Esophagus (tissue), 2 donors: ENCODE measurements at regions not wholly inside any gene's neighbourhood (a gene's known extent, or its start where the extent isn't known, plus 50 kb on each side); places are given as distances from the start of the nearest gene placed in this dataset.
"Not testable (repeated sequence)": the region's sequence is repeated elsewhere in the genome, so short reads cannot be mapped to it uniquely, and the experiment has no call there.

Source experiments
- H3K27ac ChIP-seq, 2 donors: one replicate each; pipeline ENCODE4 v1.5.1; 2013; ENCODE audit warnings: low read depth in 2 of 2, mild to moderate bottlenecking in 2 of 2, inconsistent platforms in 1 of 2, low read length in 1 of 2, moderate library complexity in 1 of 2
- H3K27me3 ChIP-seq, 2 donors: one replicate each; pipeline ENCODE4 v1.6.1; 2013; ENCODE audit warnings: low read length in 2 of 2, control low read depth in 1 of 2, mild to moderate bottlenecking in 1 of 2; ENCODE audit not compliant: insufficient read depth in 2 of 2, control insufficient read depth in 1 of 2
- H3K36me3 ChIP-seq, 2 donors: one replicate each; pipeline ENCODE4 v1.6.1; 2013; ENCODE audit warnings: low read length in 1 of 2; ENCODE audit not compliant: control insufficient read depth in 2 of 2, insufficient read depth in 2 of 2
- H3K4me1 ChIP-seq, 2 donors: one replicate each; pipeline ENCODE4 v1.6.1; 2013; ENCODE audit warnings: low read length in 1 of 2; ENCODE audit not compliant: control insufficient read depth in 2 of 2, insufficient read depth in 2 of 2
- H3K4me3 ChIP-seq, 2 donors: one replicate each; pipeline ENCODE4 v1.5.1; 2013; ENCODE audit warnings: low read length in 2 of 2, mild to moderate bottlenecking in 2 of 2, low read depth in 1 of 2, moderate library complexity in 1 of 2
- H3K9me3 ChIP-seq, 2 donors: one replicate each; pipeline ENCODE4 v1.6.1; 2013; ENCODE audit warnings: mild to moderate bottlenecking in 2 of 2, low read depth in 1 of 2, low read length in 1 of 2, moderate library complexity in 1 of 2; ENCODE audit not compliant: control insufficient read depth in 2 of 2, insufficient read depth in 1 of 2
- WGBS, 2 donors: extraction: QIAGEN DNeasy Blood & Tissue Kit; methylation state at CpG; one replicate each; pipeline ENCODE4 v1.1.7; 2013; 5-methylcytosine and 5-hydroxymethylcytosine counted together
- donor health status: healthy with polysubstance abuse.
- donor health status: Bipolar disorder and iron deficiency.

- no peaks in the 10 kb centered on the region for H3K4me1 ChIP-seq
- no peaks in the 10 kb centered on the region for H3K36me3 ChIP-seq
- H3K27ac ChIP-seq = no peak overlapping the region
- no peaks in the 10 kb centered on the region for H3K27me3 ChIP-seq
- H3K9me3 ChIP-seq = no peaks in the 10 kb centered on the region
- WGBS, 2 donors = 56 to 57% methylated on average over 3 of the region's 3 CpGs
- no peak overlapping the region for H3K4me3 ChIP-seq
These were observed 254.0 kb upstream of the IL12A start for GRCh38 chr3:159734681-159735080.

GRCh38 chr3:159739166-159739565 is 249.5 kb upstream of the IL12A start:
- H3K4me1 ChIP-seq = no peaks in the 10 kb centered on the region
- H3K4me3 ChIP-seq = no peak overlapping the region
- H3K36me3 ChIP-seq = no peaks in the 10 kb centered on the region
- H3K27ac ChIP-seq = no peak overlapping the region
- WGBS, 2 donors = 80 to 87% methylated on average over 1 of the region's 1 CpG
- H3K27me3 ChIP-seq = no peaks in the 10 kb centered on the region
- no peaks in the 10 kb centered on the region for H3K9me3 ChIP-seq

- no peaks in the 10 kb centered on the region for H3K9me3 ChIP-seq
- no peak overlapping the region for H3K4me3 ChIP-seq
- WGBS, 2 donors = 77% methylated on average over 2 of the region's 2 CpGs
These were observed 248.7 kb upstream of the IL12A start for GRCh38 chr3:159739969-159740368.

GRCh38 chr3:159741281-159741680 is 247.4 kb upstream of the IL12A start:
- Histone ChIP-seq H3K27ac (no peak overlapping the region), H3K27me3 (no peaks in the 10 kb centered on the region), H3K36me3 (no peaks in the 10 kb centered on the region), H3K4me3 (no peak overlapping the region), H3K9me3 (no peaks in the 10 kb centered on the region), H3K4me1 (no peaks in the 10 kb centered on the region)
- WGBS, 2 donors = 91 to 100% methylated on average over 1 of the region's 1 CpG

More at GRCh38 chr3:159739969-159740368, 248.7 kb upstream of the IL12A start:
- Histone ChIP-seq H3K36me3 (no peaks in the 10 kb centered on the region), H3K27ac (no peak overlapping the region), H3K4me1 (no peaks in the 10 kb centered on the region), H3K27me3 (no peaks in the 10 kb centered on the region)

- Histone ChIP-seq H3K9me3 (no peaks in the 10 kb centered on the region), H3K27ac (no peak overlapping the region), H3K4me1 (no peaks in the 10 kb centered on the region), H3K4me3 (no peak overlapping the region), H3K27me3 (no peaks in the 10 kb centered on the region), H3K36me3 (no peaks in the 10 kb centered on the region)
- WGBS, 2 donors = 55 to 58% methylated on average over 1 of the region's 1 CpG
These were observed 240.2 kb upstream of the IL12A start for GRCh38 chr3:159748425-159748824.

- 75 to 86% methylated on average over 4 of the region's 4 CpGs for WGBS, 2 donors
- no peak overlapping the region for H3K27ac ChIP-seq
- H3K27me3 ChIP-seq = no peaks in the 10 kb centered on the region
- H3K36me3 ChIP-seq = no peaks in the 10 kb centered on the region
- no peak overlapping the region for H3K4me3 ChIP-seq
- H3K4me1 ChIP-seq = no peaks in the 10 kb centered on the region
- H3K9me3 ChIP-seq = no peaks in the 10 kb centered on the region
These were observed 239.2 kb upstream of the IL12A start for GRCh38 chr3:159749406-159749805.

GRCh38 chr3:159751146-159751545 is 237.5 kb upstream of the IL12A start:
- Histone ChIP-seq H3K9me3 (peaks cover 0 to under 1% of the 10 kb centered on the region in 2 donors), H3K27me3 (no peaks in the 10 kb centered on the region), H3K36me3 (no peaks in the 10 kb centered on the region), H3K4me3 (no peak overlapping the region), H3K4me1 (no peaks in the 10 kb centered on the region), H3K27ac (no peak overlapping the region)

- H3K9me3 ChIP-seq = peaks cover 0 to 3% of the 10 kb centered on the region in 2 donors
- H3K4me1 ChIP-seq = no peaks in the 10 kb centered on the region
- no peaks in the 10 kb centered on the region for H3K27me3 ChIP-seq
- H3K36me3 ChIP-seq = no peaks in the 10 kb centered on the region
- H3K4me3 ChIP-seq = no peak overlapping the region
- 68 to 70% methylated on average over 5 of the region's 5 CpGs for WGBS, 2 donors
- H3K27ac ChIP-seq = no peak overlapping the region
These were observed 236.9 kb upstream of the IL12A start for GRCh38 chr3:159751752-159752151.

- H3K4me1 ChIP-seq, H3K27me3 ChIP-seq, H3K4me3 ChIP-seq, H3K36me3 ChIP-seq, H3K27ac ChIP-seq, H3K9me3 ChIP-seq: not testable (repeated sequence)
- 71 to 77% methylated on average over 5 of the region's 5 CpGs for WGBS, 2 donors
These were observed 232.1 kb upstream of the IL12A start for GRCh38 chr3:159756279-159757207.
